Fibroblast of skin of right biceps (primary cell): ENCODE measurements at regions not wholly inside any gene's neighbourhood (a gene's known extent, or its start where the extent isn't known, plus 50 kb on each side); places are given as distances from the start of the nearest gene placed in this dataset.

ENCODE experiments used
- DNase-seq: peaks from one replicate; pipeline ENCODE4 v3.0.0-alpha.2; 2013

DNA sequence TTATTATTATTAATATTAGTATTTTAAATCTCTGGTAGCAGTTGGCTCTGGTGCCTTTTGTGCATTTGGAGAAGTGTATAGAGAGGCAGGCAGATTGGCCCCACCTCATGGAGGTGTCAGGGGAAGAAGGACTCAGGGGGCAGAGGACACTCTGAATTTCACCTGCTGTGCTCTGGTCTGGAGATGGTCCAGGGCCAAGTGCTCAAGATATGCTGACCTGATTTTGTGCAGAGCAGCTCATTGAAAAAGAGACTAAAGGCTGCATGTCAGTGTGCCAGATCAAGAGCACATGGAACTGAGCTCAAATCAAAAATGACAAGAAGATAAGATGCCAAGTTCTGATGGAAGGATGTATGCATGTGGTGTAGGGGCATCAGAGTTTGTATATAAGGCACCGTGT lies 323.6 kb upstream of the TNP1 start:
- DNase-seq: no peak

DNA sequence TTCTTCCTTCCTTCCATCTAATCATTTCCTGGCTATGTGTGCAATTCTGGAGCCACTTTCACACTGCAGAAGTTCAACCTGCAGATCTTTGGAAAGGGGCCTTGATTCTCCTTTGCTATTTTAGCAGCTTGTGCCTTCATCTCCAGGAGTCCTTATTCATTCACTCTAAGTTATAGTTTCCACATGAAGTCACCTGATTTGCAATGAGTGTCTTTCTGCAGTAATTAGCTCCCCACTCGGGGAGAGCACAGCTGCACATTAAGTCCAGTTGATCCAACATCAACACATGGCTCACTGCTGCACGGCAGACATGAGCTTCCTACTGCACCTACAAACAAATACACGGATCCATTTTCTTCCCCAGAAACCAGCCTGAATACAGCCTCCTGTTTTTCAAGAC lies 323.1 kb upstream of the TNP1 start:
- DNase-seq: no peak

DNA sequence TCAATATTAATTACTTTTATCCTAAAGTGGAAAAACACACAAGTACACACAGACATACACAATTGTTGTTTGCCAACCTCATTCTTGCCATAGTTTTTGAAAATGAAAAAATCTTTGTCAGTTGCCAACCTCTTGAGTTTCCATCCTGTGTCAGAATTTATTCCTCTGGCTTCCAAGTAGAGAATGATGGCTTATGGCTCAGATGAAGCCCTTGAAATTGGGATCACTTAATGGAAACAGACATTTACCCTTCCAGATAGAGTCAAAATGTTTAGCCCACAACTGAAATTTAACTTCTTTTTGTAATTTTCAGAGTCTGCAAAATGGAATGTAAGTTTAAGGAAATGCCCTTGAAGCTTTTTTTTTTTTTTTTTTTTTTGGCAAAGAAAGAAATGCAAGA lies 321.6 kb upstream of the TNP1 start:
- no peak for DNase-seq

DNA sequence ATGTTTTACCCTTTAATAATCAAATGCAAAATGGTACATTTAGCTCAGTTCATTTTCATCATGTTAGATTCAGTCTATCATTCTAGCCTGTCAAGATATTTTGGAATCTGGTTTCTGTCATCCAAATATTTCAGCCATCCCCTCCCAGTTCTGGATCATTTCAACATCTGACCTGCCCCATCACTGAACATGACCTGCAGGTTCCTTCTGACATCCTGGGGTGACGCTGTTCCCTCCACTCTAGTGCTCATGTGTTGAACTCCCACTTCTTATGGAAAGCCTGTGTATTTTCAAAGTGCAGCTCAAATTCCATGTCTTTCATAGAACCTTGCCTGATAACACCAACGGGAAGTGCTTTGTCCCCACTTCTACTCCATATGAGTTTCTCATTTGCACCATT lies 320.0 kb upstream of the TNP1 start:
- no peak for DNase-seq

DNA sequence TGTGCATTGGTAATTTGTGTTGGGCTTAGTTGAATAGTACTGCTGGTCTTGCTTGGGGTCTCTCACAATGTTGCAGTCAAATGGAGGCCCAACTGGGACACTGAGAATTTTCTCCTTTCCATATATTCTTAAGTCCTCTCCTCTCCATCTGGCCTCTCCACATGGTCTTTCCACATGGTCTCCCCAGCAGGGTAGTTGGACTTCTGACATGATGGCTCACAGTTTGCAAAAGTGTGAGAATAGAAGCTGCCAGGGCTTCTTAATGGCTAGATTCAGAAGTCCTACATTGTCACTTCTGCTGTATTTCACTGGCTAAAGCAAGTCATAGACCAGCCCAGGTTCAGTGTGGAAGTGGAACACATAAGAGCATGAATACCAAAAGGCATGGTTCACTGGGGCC lies 318.5 kb upstream of the TNP1 start:
- no peak for DNase-seq

DNA sequence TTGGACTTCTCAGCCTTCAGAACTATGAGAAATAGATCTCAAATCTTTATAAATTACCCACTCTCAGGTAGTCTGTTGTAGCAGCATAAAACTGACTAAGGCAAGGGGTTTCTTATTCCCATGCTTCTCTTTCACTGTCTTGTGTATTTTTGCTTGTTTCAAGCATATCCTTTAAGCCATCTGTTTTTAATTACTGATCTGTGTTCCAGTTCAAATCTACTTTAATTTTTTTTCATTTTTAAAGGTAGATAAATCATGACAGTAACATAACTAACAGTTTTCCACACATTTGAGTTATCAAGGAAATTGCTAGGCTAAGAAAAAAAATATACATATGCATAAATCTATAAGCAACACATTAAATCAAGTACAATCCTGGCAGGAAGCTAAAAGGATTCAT lies 317.9 kb upstream of the TNP1 start:
- DNase-seq: no peak

DNA sequence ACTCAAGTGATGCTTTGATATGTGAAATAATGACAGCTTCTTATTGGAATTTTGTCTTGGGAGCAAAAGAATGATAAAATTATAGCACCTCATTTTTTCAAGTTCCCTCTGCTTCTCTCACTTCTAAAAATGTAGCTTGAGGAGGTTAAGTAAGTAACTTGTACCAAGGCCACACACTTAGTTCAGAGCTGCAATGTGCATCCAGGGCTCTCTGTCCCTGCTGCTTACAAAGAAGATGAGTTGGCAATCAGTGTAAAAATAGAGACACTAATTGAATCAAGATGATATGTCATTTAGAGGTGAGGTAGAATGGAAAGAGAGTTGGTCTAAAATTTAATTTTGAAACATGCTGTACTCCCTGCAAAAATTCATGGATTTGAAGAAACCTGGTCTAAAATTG lies 312.0 kb upstream of the TNP1 start:
- DNase-seq: peak; percentile 67

DNA sequence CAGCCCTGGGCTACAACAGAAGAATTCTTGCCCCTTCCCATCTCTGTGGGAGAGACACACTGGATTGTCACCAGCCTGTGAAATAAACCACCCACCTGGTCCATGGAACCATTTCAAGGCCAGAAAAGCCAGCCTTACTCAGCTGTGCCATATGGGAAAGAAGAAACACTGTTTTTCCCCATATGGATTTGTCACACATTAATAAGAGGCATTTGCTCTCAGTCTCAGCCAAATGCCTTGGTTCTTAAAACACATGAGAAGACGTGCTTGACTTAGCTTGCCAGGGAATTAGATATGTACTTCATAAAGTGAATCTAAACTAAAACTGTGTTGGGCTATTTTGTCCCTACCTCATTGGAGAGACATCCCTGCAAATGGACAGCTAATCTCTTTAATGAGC lies 308.6 kb upstream of the TNP1 start:
- no peak for DNase-seq

DNA sequence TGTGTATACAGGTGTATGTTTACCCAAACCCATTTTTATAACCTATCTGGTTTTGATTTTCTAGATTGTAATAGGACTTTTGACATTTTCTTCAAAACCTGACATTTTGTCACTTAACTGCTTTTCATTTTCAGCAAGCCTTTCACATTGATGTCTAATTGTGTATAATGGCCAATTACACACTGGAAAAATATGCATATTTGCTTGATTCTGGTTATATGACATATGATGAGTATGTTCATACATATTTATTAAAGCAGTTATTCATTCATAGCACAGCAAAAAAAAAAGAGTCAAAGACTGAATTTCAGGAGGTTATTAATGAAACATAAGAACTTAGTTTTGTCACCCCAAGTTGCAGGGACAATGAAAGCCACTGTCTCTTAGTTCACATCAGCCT lies 307.7 kb upstream of the TNP1 start:
- DNase-seq: peak; percentile 59

DNA sequence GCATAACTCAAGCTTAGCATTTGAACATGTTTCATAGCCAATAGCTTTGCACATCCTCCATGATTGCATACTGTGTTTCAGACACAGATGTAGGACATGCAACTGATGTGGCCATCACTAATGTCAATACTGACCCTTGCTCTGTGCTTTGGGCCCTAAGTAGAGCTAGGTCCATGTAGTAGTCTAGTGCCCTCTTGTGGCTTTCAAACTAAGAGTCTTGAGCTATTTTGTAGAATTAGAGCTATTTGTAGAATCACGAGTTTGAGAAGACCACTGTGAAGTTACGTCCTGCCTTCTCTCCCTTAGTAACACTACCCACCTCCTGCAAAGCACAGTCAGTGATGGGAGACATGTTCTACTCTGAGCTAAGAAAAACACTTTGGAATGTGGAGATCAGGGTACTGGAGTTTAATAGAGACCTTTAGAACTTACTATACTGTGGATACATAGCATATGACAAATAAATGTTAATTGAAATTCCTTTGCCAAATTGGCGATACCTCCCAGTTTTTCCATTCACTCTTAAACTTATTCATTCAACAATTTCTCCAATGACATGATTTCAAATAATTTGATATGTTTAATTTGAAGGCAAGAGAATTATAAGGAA lies 306.5 kb upstream of the TNP1 start:
- peak; percentile 40 for DNase-seq

DNA sequence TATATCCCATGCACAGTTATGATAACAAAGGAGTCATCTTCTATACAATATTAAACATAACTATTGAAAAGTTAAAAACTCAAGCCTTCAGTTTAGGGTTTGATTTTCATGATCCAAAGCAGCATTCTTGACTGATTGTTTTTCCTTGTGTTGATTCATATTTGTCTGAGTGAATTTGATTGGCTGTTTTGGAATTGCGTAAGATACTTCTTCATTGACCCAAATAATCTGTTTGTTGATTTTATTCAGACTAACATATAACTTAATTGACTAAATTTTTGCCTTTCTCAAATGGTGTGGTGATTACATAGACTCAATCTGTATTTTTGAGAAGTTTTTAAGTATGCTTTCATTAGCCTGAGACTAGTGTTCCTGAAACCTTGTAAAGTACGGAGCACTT lies 305.7 kb upstream of the TNP1 start:
- DNase-seq: no peak

DNA sequence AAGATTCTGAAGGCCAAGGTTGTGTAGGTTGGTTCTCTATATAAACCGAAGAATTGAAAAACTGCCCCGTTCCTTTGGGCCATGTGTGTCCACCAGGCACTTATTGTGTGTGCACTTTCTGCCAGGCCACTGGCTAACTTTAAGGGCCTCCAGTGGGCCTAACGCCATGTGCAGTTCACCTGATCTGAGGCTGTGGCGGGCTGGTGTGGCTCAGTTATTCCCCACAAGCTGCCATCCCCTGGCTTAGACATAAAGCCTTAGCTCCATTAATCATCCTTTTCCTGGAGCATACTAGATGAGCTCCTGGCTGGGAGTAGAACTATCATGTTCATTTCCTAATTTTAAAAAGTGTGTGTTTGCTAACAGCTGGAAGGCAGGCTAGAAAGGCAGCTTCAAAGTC lies 304.1 kb upstream of the TNP1 start:
- no peak for DNase-seq

DNA sequence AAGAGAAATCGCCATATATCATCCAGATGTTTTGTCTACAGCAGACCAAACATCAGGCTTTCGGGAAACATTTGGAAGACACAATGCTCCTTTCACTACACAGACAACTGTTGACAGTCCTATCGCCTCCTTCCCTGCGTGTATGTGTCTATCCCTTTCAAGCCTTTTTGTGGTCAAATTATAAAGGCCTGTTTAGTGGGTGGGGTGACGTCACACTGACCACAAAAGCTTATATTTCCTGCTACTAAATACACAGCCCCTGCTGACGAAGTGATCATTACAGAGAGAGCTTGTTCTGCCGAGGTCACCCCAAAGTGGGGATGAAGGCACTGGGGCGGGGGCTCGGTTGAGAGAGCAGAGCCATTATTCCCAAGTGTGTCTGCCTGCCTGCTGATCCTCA lies 302.7 kb upstream of the TNP1 start:
- peak; percentile 95 for DNase-seq

DNA sequence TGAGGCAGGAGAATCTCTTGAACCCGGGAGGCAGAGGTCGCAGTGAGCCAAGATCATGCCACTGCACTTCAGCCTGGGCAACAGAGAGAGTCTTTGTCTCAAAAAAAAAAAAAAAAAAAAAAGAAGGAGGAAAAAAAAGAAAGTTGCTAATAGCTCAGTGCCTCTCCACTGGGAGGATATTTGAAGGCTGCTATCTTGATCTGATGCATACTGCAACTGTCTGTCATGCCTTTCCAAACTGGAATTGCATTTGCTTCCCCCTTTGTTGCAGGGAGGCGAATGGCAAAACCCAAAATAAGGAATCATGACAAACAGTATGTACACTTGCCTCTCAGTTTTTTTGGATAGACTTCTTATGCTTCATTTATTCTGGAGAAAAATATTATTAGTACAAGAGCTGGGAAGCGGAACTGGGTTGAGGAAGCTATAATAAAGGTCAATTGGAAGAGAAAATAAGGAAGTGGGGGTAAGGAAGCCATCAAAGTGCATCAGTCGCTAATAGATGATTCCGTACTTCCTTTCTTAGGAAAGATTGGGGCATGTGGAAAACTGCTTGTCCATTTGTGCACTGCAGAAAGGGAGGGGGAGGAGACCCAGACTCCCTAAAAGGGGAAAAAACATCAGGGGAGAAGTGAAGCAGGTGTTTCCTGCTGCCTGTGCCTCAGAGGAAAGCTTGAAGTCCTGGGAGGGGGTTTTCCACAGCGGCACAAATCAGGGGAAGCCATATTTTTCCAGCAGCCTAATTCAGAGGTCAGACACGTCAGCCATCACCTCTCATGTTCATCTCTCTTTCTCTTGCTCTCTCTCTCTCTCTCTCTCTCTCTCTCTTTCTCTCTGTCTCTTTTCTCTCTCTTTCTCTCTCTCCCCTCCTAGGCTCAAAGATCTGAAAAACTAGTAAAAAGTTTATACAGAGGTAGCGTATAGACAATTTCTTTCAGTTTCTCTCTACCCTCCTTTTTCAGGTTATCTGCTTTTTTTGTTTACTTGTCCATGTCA lies 301.4 kb upstream of the TNP1 start:
- DNase-seq: no peak

DNA sequence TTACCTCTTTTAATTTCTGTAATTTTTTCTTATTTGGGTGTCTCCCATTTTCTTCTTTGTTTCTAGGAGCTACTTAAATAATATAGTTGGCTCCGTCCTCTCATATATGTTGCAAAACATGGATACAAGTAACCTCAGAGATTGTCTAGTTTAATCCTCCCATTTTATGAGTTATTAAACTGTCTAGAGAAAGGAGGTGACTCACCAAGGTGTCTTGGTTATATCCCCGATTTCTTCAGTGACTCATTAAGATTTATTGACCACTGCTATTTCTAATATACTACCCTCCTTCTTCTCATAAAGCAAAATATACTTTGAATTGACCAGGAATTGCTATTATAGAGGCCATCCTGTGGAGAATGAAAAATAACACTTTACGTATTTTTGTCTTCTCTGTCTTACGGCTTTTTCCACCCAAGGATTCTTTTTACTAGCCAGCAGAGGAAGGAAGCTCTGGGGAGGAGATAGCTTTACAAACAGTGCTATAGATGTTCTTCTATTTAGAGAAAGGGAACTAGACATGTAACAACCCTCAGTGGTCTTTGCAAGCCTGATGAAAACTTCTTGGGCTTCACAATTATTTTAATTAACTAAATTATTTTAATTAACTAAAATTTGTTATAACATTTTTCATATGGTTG lies 300.4 kb upstream of the TNP1 start:
- peak; percentile 68 for DNase-seq

DNA sequence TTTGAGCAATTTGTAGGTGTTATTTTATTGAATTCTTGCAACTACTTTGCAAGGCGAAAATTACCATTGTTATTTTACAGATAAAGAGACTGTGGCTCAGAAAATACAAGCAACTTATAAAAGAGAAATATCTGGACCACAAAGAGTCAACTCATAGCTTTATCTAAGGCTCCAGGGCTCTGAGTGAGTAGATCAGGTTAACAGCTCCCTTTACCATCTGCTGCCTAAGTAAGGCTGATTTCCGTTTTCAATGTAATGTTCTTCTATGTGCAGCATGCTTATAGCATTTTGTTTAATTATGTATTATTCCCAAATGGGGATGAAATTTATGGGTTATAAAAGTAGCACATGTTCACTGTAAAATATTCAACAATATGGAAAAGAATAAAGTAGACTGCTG lies 299.1 kb upstream of the TNP1 start:
- DNase-seq: no peak

DNA sequence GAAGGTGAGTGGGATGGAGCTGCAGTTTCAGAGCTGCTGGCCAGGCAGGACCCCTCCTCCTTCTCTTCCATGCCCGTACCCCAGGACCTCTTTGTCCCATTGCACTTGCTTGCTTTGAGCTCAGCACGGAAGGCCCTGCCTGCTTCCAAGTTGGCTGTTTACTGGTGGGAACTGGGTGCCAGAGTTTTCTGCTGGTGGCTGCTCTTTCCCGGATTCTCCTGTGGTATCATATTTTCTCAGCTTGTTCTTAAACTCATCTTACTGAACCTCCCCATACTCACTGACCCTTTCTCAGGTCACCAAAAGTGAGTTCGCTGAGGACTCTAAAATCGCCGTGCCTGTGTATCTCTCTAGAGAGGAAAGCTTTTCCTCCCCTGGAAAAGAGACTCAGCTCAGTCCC lies 297.7 kb upstream of the TNP1 start:
- no peak for DNase-seq

DNA sequence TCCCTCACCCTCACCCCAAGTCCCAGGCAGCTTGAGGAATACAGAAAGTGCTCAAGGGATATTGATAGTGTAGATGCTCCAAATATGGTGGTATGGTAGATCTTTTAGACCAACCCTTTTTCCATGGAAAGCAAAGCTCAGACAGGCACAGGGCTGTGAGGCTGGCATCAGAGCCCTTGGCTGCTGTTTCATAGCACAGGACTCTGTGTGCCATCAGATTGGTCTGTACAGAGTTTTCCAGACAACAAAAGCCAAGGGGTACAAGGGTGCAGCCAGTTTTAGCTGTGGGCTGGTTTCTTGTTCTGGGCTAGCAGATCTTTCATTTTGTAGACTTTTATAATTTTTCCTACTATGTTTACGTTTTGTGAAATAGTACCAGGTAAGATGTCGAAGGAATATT lies 296.9 kb upstream of the TNP1 start:
- DNase-seq: no peak

DNA sequence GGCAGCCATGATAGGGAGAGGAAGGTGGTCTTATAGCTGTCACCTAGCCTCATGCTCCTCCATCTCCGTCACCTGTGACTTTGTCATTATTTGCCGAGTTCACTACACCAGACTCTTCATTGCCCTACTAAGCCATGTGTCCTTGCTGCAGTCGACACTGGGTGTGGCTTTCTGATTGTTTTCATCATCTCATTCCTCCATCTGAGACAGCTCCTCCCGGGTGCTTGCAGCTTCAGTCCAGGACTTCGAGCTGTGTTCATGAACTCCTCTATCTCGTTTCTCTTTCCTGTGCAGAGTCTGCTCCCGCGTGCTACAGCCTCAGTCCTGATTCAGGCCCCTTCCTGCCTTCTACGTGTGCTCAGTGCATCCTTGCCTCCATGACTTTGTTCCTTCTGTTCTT lies 295.1 kb upstream of the TNP1 start:
- no peak for DNase-seq

DNA sequence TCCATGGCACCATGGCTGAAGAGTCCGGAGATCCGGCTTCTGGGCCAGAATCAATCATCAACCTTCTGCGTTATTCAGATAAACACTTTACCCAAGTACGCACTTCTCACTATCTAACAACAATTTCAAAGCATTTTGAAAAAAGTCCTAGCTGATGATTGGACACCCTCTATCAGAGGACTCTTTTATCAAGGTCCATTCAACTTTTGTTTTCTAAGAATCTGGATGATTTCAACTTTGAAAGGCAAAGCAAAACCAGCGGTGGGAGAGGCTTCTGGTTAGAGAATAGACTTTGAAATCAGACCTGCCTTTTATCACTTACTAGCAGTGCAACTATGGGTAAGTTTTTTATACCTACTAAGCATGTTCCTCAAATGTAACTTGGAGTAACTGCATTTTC lies 293.6 kb upstream of the TNP1 start:
- no peak for DNase-seq

DNA sequence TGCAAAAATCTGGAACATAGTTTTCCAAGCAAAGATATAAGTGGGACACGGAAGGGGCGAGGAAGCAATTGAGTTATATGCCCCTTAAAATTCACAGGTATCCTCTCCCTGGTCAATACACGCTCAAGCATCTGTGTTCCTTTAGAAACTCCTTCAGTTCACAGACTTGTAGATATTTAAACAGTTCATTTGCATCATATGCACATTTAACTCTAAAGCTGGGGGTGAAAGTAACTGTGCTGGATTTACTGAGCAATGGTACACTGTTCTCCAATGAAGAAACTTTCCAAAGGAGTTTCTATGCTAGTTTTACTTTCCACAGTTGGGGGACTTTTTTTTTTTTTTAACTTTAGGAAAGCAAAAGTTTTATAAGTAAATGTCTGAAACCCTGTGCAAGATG lies 293.0 kb upstream of the TNP1 start:
- no peak for DNase-seq

DNA sequence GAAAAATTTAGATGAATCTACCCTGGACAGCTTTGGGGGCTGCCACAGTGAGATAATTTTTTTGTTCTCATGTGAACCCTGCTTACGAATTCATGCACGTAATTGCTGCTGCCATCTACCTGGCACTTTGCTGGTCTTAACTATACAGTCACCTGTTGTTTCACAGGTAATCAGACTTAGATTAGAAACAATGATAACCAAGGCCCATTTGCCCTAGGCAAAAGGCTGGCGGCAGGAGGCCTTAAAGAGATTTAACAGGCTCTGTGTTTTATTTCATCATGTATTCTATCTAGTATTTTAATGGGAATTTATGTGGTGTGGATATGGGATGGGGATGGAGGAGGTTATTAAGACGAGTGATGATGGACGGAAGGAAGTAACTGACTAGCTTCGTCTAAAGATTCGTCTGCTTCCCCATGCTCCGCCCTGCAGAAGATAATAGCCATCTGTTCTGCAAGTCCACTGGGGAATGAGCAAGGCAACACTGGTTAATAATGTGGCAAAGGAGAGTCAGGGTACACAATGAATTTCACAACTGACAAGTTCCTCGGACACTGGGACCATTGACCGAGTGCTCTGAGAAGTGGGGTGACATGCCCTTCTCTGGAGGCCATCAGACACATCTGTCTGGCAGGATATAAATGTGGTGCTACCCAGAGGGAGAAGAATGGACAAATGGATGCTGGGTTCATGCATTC lies 291.8 kb upstream of the TNP1 start:
- no peak for DNase-seq

DNA sequence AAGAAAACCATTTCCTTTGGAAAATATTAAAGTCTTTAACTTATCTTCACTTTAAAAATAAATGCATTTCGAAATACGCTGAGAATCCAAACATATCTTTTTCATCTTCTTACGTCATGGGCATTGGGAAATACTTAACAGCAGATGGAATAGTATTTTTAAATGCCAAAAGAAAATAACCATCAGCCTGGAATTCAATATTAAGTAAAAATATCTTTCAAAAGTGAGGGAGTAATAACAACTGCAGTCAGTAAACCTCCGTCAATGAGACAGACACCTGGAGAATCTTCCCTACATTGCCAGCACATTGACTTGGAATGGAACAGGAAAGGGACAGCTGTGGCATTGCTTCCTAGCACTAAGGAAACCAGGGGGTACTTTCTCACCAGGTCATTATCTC lies 290.4 kb upstream of the TNP1 start:
- DNase-seq: peak; percentile 34
